ENCODE measurements at regions not wholly inside any gene's neighbourhood (a gene's known extent, or its start where the extent isn't known, plus 50 kb on each side); places are given as distances from the start of the nearest gene placed in this dataset.
"Not testable (repeated sequence)": the region's sequence is repeated elsewhere in the genome, so short reads cannot be mapped to it uniquely, and the experiment has no call there.

DNA sequence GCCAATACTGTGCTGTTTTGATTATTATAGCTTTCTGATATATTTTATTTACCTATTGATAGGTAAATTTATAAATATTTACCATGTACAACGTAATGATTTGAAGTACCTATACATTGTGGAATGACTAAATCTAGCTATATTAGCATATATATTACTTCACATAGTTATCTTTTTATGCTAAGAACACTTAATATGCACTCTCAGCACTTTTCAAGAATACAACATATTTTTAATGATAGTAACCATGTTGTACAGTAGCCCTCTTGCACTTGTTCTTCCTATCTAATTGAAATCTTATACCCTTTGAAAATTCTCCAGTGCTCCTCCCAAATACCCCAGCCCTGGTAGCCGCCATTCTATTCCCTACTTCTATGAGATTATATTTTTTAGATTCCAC, 604.0 kb upstream of the KIF2B start:
- DNase-seq (no peak), FAIRE-seq (no peak)
- TF ChIP-seq, protein P1, sequence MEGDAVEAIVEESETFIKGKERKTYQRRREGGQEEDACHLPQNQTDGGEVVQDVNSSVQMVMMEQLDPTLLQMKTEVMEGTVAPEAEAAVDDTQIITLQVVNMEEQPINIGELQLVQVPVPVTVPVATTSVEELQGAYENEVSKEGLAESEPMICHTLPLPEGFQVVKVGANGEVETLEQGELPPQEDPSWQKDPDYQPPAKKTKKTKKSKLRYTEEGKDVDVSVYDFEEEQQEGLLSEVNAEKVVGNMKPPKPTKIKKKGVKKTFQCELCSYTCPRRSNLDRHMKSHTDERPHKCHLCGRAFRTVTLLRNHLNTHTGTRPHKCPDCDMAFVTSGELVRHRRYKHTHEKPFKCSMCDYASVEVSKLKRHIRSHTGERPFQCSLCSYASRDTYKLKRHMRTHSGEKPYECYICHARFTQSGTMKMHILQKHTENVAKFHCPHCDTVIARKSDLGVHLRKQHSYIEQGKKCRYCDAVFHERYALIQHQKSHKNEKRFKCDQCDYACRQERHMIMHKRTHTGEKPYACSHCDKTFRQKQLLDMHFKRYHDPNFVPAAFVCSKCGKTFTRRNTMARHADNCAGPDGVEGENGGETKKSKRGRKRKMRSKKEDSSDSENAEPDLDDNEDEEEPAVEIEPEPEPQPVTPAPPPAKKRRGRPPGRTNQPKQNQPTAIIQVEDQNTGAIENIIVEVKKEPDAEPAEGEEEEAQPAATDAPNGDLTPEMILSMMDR (IDR thresholded peaks at IDR 0.05; ENCODE audit: borderline replicate concordance, extremely low read depth, insufficient read depth): no peak
- Histone ChIP-seq H3K27me3 (ENCODE audit: control insufficient read depth, insufficient read depth, low read length) (no peaks in the 10 kb centered on the region), H3K9me3 (ENCODE audit: control insufficient read depth in 2 of 3, insufficient read depth in 1 of 3, low read length in 3 of 3) (peaks cover 0 to 5% (median 3%) of the 10 kb centered on the region in 3 donors), H3K9ac (ENCODE audit: low read length in 3 of 3) (no peak overlapping the region), H3K36me3 (ENCODE audit: control insufficient read depth in 2 of 3, insufficient read depth in 3 of 3, low read length in 3 of 3) (no peaks in the 10 kb centered on the region), H3K27ac (ENCODE audit: low read depth in 2 of 2, low read length in 2 of 2) (no peak overlapping the region), H3K4me3 (ENCODE audit: low read length in 3 of 3) (no peak overlapping the region), H3K4me1 (ENCODE audit: control insufficient read depth in 2 of 3, insufficient read depth in 2 of 3, low read depth in 1 of 3, low read length in 3 of 3) (no peaks in the 10 kb centered on the region)
- intact Hi-C loops (cut with DNase I): no loop called here

DNA sequence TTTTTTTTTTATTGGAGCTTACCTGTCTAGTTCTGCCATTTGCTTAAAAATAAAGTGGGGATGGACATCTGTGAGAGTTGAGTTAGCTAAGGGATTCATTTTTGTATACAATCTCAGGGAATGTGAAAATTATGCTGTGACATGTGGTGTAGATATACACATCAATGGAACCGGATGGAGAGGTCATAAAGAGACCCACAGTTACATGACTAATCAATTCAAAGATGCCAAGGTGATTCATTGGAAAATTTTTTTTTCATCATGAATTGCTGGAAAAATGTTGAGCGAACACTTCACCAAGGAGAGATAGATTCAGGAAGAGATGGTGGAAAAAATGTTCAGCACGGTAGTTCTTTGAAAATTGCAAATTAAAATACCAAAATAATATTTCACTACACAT, 605.4 kb upstream of the KIF2B start:
- H3K4me1 ChIP-seq (ENCODE audit: control insufficient read depth in 2 of 3, insufficient read depth in 2 of 3, low read depth in 1 of 3, low read length in 3 of 3): no peaks in the 10 kb centered on the region
- FAIRE-seq: no peak
- TF ChIP-seq, protein P1 (IDR thresholded peaks at IDR 0.05; ENCODE audit: borderline replicate concordance, extremely low read depth, insufficient read depth): no peak
- no peak overlapping the region for H3K27ac ChIP-seq (ENCODE audit: low read depth in 2 of 2, low read length in 2 of 2)
- intact Hi-C loops (cut with DNase I): no loop called here
- no peaks in the 10 kb centered on the region for H3K36me3 ChIP-seq (ENCODE audit: control insufficient read depth in 2 of 3, insufficient read depth in 3 of 3, low read length in 3 of 3)
- no peaks in the 10 kb centered on the region for H3K27me3 ChIP-seq (ENCODE audit: control insufficient read depth, insufficient read depth, low read length)
- DNase-seq: no peak
- H3K9me3 ChIP-seq (ENCODE audit: control insufficient read depth in 2 of 3, insufficient read depth in 1 of 3, low read length in 3 of 3): peaks cover 0 to 5% (median 3%) of the 10 kb centered on the region in 3 donors
- H3K4me3 ChIP-seq (ENCODE audit: low read length in 3 of 3): no peak overlapping the region
- H3K9ac ChIP-seq (ENCODE audit: low read length in 3 of 3): no peak overlapping the region

DNA sequence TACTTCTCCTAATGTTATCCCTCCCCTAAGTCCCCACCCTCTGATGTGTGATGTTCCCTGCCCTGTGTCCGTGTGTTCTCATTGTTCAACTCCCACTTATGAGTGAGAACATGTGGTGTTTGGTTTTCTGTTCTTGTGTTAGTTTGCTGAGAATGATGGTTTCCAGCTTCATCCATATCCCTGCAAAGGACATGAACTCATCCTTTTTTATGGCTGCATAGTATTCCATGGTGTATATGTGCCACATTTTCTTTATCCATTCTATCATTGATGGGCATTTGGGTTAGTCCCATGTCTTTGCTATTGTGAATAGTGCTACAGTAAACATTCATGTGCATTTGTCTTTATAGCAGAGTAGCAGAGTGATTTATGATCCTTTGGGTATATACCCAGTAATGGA, 613.8 kb upstream of the KIF2B start:
- H3K9ac ChIP-seq (ENCODE audit: low read length in 3 of 3); H3K4me1 ChIP-seq (ENCODE audit: control insufficient read depth in 2 of 3, insufficient read depth in 2 of 3, low read depth in 1 of 3, low read length in 3 of 3); H3K27ac ChIP-seq (ENCODE audit: low read depth in 2 of 2, low read length in 2 of 2); DNase-seq; H3K4me3 ChIP-seq (ENCODE audit: low read length in 3 of 3); H3K9me3 ChIP-seq (ENCODE audit: control insufficient read depth in 2 of 3, insufficient read depth in 1 of 3, low read length in 3 of 3); intact Hi-C loops (cut with DNase I); H3K36me3 ChIP-seq (ENCODE audit: control insufficient read depth in 2 of 3, insufficient read depth in 3 of 3, low read length in 3 of 3); FAIRE-seq; H3K27me3 ChIP-seq (ENCODE audit: control insufficient read depth, insufficient read depth, low read length): not testable (repeated sequence)

DNA sequence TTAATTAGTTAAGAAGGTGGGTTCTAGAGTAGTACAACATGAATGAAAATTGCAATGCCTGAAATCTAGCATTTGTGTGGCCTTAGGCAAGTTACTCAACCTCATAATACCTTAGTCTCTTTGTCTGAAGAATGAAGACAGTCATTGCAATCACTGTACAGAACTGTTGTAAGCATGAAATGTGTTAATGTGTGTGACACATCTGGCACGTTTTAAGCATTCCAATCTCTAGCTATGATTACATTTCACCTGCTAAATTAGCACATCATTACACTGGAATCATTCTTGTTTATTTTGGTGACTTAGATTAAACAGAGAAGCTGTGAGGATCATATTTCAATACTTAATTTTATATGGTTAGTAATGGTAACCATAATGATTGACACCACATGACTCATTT, 629.7 kb upstream of the KIF2B start:
- Histone ChIP-seq H3K9ac (ENCODE audit: low read length in 3 of 3) (no peak overlapping the region), H3K4me3 (ENCODE audit: low read length in 3 of 3) (no peak overlapping the region), H3K9me3 (ENCODE audit: control insufficient read depth in 2 of 3, insufficient read depth in 1 of 3, low read length in 3 of 3) (no peaks in the 10 kb centered on the region), H3K4me1 (ENCODE audit: control insufficient read depth in 2 of 3, insufficient read depth in 2 of 3, low read depth in 1 of 3, low read length in 3 of 3) (no peaks in the 10 kb centered on the region), H3K36me3 (ENCODE audit: control insufficient read depth in 2 of 3, insufficient read depth in 3 of 3, low read length in 3 of 3) (no peaks in the 10 kb centered on the region), H3K27me3 (ENCODE audit: control insufficient read depth, insufficient read depth, low read length) (no peaks in the 10 kb centered on the region), H3K27ac (ENCODE audit: low read depth in 2 of 2, low read length in 2 of 2) (no peak overlapping the region)
- FAIRE-seq: no peak
- TF ChIP-seq, protein P1 (IDR thresholded peaks at IDR 0.05; ENCODE audit: borderline replicate concordance, extremely low read depth, insufficient read depth): no peak
- no peak for DNase-seq
- intact Hi-C loops (cut with DNase I): no loop called here

Data from kidney (tissue), 13 donors.